Right lung (tissue), 2 donors: ENCODE measurements at regions not wholly inside any gene's neighbourhood (a gene's known extent, or its start where the extent isn't known, plus 50 kb on each side); places are given as distances from the start of the nearest gene placed in this dataset.

Experiments
- DNase-seq, 2 donors: peaks; one replicate each; pipeline ENCODE4 v3.0.0-alpha.2; 2013

DNA sequence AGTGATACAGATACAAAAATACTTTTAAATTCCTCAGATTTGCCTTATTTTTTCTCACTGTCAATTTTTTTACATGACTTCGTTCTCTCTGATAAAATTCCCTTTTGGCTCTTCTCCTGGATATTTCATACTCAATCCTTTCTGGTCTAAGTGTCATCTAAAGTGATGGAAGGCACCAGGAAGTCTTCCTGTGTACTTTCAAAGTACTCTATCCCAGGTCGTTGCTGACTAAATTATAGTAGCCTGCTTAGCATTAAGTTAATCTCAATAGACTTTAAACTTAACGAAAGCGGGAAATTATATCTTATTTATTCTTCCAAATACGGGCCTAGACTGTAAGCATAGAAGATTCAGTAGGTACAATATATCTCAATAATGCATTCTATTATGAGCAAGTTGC lies 67.8 kb downstream of the CASP12 start:
- DNase-seq: no peak

DNA sequence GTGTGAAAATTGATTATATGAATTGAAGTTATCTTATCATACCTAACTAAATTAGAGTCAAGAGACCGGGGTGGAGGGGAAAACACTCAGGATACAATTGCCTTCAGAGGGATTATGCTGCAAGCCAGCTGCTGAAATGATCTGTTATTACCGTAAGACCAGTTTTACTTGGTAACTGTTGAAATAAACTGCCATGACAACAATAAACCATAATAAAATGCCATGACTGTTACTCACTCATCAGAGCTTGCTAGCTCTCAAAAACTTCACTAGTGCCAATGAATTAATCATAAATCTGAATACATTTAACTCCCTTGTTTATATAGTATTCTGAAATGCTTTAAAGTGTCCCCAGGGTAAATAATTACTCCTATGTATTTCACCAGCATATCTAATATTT lies 68.2 kb downstream of the CASP12 start:
- no peak for DNase-seq

DNA sequence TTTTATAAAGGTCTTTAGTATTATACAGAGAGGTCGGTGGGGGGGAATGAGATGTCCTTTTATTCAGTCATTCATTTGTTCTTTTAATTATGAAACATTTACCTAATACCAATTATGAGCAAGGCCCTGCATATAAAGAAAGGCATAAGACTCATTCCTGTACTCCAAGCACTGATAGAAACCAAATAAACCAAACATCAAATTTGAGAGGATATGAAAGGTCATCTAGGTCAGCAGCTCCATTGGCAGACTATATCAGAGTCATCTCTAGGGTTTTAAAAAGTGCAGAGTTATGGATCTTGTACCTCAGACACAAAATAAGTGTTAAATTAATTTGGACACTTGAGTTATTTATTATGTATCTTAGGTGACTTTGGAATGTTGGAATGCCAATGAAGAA lies 71.5 kb downstream of the CASP12 start:
- no peak for DNase-seq

- no peak for DNase-seq
Measured at GRCh38 chr11:104823657-104824056, 74.6 kb downstream of the CASP12 start.

GRCh38 chr11:104820431-104820830 lies 77.8 kb downstream of the CASP12 start:
- no peak for DNase-seq

GRCh38 chr11:104819603-104820002 lies 78.7 kb downstream of the CASP12 start:
- no peak for DNase-seq

GRCh38 chr11:104819107-104819506 lies 79.2 kb downstream of the CASP12 start:
- DNase-seq: no peak

DNA sequence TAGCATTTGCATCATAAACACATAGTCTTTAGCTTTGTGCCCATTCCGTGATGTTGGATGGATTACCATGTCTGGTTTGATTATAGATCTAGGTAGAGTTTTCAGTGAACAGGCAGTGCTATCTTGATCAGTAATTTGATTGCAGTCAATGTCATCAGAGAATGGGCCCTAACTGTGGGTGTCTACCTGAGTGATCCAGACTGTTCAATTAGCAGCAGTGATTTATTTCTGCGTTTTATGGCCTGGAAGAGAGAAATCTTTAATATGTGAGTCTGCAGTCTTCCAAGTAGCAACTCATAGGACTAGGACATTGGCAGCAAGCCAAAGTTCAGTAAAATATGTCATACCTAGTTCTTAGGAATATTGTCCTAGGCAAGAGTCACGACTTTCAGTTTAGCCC lies 80.3 kb downstream of the CASP12 start:
- no peak for DNase-seq

GRCh38 chr11:104813532-104813931 lies 84.7 kb downstream of the CASP12 start:
- no peak for DNase-seq

DNA sequence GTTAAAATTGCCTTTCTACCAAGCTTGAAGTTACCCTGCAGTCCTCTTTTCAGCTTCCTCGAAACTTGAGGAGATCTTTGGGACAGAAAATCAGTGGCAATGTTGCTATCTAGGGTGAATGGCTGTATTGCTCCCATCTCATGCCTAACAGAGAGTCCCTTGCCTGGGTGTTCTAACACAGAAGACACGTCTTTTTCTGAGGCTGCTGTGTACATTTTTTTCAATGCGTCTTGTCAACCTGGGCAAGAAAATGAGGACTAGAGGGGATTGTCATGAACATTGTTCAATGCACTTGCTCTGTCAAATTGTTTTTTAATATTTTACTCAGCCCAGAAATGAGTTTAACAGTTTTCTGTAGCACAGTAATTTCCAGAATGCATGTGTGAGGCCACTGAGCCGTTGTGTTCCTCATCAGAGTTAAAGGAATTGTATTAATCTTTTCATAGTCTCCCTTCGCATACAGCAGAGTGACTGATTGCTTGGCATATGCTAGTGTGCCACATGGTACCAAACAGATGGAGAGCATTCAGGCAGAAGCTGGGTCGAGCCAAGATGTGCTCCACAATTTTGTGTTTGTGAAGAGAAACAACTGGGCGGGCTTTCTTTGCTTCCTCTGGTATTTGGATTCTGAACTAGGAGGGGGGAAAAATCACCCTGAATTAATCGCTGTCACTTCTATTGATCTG lies 86.0 kb downstream of the CASP12 start:
- no peak for DNase-seq

DNA sequence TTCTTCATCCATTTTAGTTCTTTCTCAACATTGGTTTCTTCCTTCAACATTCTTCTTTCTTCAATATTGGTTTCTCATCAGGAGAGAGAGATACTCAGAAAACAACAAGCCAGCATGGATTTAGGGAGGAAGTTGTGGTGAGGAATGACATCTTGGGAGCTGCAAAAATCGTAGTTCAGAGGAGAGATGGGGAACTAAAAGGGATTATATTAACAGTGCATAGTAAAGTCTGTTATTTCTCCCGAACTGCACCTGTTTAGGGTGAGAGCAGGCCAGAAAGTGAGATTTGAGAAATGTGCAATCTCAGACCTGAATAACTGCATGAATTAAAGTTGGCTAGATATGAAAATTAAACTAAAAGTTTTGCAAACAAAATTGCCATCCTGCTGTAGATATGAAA lies 94.5 kb downstream of the CASP12 start:
- no peak for DNase-seq

DNA sequence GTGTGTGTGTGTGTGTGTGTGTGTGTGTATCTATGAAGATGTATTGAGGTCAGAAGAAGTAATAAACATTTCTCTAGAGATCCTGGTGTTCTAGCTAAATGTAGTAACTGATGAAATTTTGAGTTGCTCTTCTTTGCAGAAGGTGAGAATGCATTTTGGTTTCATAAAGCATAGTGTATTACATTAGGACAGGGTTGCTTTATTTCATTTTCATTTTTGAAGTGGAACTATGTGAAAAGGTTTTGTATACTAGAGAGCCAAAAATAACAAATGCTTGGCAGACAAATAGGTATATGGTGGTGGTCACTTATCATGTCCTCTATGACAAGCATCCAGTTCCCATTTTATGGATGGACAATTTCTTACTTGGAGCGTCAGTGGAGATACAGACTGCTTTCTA lies 99.0 kb downstream of the CASP12 start:
- no peak for DNase-seq

- DNase-seq: no peak
Measured at GRCh38 chr11:104798789-104799188, 99.5 kb downstream of the CASP12 start.

DNA sequence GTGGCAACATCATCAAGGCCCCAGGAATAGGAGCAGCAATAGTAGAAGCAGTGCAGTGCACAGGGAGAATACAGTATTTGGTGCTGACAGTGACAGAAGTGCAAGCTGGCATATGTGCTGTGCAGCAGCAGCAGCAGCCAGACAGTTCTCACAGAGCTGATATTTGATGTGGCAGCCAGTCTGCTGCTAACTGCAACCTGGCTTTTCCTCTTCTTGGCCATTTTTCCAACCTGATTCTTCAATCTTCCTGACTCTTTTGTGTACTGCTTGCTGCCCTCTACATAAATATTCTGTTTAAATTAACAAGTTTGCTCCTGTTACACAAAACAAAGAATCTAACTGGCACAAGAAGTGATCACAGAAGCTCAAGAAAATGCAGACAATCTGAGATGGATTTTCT lies 102.0 kb downstream of the CASP12 start:
- DNase-seq: no peak

GRCh38 chr11:104795501-104796213 lies 102.6 kb downstream of the CASP12 start:
- no peak for DNase-seq

DNA sequence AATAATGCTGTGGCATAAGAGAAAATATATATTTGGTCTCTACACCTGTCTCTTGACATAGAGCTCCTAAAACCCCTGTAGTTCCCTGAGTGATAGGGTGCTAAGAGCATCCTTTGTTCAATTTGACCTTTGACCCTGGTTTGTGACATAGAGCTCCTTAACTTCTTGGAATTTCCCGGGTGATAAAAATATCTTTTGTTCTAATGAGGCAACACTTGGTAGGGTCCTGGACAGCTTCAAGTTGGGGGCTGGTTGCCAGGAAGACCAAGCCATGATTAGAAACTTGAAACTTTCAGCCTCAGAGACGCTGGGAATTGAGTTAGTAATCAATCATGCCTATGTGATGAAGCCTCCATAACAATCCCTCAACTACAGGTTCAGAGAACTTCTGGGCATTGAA lies 105.4 kb downstream of the CASP12 start:
- no peak for DNase-seq

DNA sequence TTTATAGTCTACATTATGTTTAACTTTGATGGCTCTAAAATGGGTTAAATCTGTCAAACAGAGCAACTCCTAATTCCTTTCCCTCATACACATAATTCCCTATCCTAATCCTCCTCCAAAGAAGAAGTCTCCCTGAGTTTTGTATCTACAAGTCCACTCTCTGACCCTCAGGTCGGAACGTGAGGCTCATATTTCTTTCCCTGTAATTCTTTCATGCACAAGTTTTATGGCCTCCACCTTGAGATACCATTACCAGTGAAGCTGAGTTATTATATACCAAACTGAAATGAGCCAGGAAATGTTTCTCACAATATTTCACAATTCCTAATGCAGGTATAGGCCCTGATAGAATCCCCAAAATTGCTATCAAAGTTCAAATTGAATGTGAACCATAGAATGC lies 106.4 kb downstream of the CASP12 start:
- DNase-seq: no peak

DNA sequence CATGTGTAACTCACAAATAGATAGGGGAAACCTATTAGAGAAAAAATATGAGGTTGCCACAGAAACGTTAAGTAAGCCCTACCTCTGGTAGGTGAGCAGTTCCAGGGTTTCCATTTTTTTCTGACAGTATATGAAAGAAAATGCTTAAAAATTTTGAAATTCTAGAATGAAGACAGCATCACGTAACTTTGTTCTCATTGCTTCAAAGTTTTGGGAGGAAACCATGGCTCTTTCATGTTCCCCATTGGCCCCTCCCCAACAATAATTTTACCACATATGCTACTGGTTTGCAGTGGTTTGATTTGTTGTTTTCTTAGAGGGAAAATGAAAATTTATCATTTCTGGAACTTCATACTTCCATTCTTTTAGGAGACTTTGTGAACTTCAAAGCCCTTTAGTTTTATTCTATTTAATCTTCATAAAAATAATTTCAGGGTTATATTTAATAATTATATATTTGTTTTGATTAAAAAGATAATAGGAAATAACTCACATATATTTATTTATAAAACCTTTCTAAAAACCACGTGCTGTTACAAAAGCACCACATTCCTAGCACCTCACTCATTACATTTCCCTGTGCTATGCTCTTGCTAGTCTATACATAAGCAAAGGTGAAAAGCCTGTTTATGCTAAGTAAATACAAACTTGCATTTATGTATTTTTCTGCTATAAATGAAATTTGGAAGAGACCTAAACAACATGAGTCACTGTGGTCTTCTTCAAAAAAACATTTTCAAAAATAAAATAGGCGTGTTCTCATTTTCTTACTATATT lies 113.4 kb downstream of the CASP12 start:
- no peak for DNase-seq

DNA sequence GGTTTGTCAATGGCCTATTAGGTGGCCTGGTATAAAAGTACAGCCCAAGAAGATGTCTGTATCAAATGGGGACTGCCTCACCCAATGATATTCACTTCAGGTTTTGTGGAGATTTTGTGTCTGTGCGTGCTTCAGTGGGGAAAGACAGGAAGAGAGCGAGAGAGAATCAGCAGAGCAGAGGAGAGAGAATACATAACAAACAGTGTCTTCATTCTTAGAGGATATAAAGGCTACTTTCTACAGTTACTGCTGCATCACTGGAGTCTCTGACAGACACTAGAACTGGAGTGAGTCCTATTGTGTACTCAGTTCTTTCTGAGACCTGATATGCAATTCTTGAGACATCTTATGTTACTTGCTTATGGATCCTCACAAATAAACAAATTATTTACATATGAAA lies 115.0 kb downstream of the CASP12 start:
- DNase-seq: no peak

DNA sequence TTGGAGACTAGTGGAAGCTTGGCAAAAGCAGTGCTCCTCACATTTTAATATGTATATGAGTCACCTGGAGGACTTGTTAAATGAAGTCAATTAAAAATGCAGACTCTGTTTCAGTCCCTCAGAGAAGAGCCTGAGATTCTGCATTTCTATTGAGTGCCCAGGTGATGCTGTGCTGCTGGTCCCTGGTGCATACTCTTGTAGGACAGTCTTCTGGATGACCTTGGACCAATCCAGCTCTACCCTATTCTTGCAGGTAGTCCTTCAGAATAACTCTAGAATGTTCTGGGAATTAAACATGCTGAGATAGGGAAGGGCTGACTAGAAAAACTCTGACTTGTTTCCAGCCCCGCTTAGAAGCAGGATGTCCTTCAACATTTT lies 115.9 kb downstream of the CASP12 start:
- no peak for DNase-seq

DNA sequence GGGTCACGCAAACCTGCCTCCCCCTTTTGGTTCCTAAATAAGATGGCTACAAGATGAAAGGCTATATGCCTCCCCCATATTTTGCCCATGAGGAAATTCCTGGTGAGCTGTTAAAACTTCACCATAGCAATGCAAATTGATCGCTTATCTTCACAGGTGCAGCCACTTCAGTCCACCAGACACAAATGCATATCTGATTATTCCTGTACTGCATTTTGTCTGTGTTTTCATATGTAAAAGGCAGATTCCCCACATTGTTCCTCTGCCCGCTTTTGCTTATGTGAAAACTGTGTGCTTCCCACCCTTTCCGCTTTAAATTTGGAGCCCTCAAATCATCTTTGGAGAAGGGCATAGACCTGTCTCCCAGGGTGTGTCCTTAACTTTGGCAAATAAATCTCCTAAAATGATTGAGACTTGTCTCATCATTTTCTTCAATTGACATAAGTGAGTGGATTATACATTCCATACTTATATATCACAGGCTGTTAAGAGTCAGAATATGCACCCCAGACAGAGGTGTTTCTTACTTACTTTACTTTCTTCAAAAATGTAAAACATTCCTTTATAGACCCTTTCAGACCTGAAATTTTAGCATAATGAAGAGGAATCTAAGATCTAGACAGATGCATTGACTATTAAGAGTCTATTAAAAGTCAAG lies 116.4 kb downstream of the CASP12 start:
- DNase-seq: no peak

GRCh38 chr11:104781037-104781436 lies 117.2 kb downstream of the CASP12 start:
- no peak for DNase-seq
